Effector memory CD4-positive, alpha-beta T cell (primary cell): ENCODE measurements at regions not wholly inside any gene's neighbourhood (a gene's known extent, or its start where the extent isn't known, plus 50 kb on each side); places are given as distances from the start of the nearest gene placed in this dataset.
"Not testable (repeated sequence)": the region's sequence is repeated elsewhere in the genome, so short reads cannot be mapped to it uniquely, and the experiment has no call there.

Experiments
- DNase-seq, 3 donors: peaks; one replicate each; pipeline ENCODE4 v3.0.0-alpha.2; 2020
- H3K27ac ChIP-seq: 2 replicates; pipeline ENCODE4 v1.7.0; 2013; ENCODE audit warnings: mild to moderate bottlenecking, low read length, moderate library complexity; ENCODE audit not compliant: insufficient read depth, poor library complexity, severe bottlenecking
- H3K27me3 ChIP-seq: replicated peaks from 2 replicates; pipeline ENCODE4 v1.7.0; 2013; ENCODE audit warnings: mild to moderate bottlenecking, low read length; ENCODE audit not compliant: insufficient read depth, control insufficient read depth, poor library complexity, severe bottlenecking
- H3K36me3 ChIP-seq: 2 replicates; pipeline ENCODE4 v1.7.0; 2013; ENCODE audit warnings: mild to moderate bottlenecking, low read length, moderate library complexity; ENCODE audit not compliant: control insufficient read depth, insufficient read depth
- H3K4me1 ChIP-seq: 2 replicates; pipeline ENCODE4 v1.7.0; 2013; ENCODE audit warnings: low read length, mild to moderate bottlenecking; ENCODE audit not compliant: control insufficient read depth, insufficient read depth, poor library complexity, severe bottlenecking
- H3K4me3 ChIP-seq: 2 replicates; pipeline ENCODE4 v1.7.0; 2013; ENCODE audit warnings: low read length, low read depth, mild to moderate bottlenecking; ENCODE audit not compliant: insufficient read depth, poor library complexity, severe bottlenecking
- H3K9me3 ChIP-seq: 2 replicates; pipeline ENCODE4 v1.7.0; 2013; ENCODE audit warnings: mild to moderate bottlenecking, low read length, moderate library complexity; ENCODE audit not compliant: control insufficient read depth

DNA sequence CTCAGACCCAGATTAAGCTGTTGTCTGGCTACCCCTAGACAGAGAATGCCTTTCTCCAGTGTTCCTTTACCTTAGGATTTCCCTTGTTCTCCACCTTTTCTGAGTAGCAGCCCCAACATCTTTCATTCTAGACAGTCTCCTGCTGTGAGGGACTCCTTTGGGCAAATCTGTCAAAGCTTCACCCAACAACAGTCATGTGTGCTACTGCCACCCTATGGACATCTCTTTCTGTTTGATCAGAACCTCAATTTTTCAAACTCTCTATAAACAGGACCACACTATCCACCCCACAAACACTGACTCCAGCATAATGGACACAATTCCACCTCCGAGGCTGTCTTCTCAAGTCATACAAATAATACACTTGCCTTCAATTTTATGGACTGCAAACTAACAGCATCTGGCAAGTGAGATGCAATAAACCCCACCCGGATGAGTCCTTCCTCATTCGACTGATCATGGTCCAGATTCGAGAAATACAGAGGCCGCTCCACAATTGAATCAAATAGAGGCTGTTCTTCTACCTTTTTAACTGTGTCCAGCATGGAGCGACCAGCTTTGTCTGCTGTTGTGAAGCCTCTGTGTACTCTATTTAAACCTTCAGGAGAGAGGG is 1253.6 kb downstream of the RPIA start:
- H3K27ac ChIP-seq, H3K4me1 ChIP-seq, DNase-seq, H3K36me3 ChIP-seq, H3K27me3 ChIP-seq, H3K4me3 ChIP-seq, H3K9me3 ChIP-seq: not testable (repeated sequence)

DNA sequence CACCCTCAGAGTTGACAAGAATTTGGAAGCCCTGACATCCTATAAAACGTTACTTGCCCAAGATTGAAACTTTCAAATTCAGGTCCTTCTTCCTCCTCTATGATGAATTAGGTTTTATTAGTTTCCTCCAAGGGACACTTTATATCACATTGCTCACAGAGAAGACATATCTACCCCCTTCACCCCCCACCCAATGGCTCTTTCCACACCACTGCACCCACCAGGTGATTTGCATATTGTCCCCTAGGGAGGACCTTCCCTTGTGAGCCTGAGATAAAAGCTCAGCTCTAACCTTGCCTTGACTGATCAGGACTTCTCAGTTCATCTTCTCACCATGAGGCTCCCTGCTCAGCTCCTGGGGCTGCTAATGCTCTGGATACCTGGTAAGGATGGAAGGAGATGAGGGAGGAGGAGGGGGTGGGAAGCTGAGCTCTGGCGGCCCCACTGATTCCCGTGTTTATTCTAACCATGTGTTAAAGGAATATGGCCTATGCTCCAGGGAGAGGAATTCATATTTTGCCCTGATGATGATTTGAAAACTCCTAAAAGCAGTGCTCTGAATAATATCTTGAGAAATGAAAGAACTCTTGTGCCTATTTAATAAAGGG is 1255.8 kb downstream of the RPIA start:
- not testable (repeated sequence) for H3K36me3 ChIP-seq, DNase-seq, H3K27me3 ChIP-seq, H3K4me1 ChIP-seq, H3K27ac ChIP-seq, H3K4me3 ChIP-seq, H3K9me3 ChIP-seq

DNA sequence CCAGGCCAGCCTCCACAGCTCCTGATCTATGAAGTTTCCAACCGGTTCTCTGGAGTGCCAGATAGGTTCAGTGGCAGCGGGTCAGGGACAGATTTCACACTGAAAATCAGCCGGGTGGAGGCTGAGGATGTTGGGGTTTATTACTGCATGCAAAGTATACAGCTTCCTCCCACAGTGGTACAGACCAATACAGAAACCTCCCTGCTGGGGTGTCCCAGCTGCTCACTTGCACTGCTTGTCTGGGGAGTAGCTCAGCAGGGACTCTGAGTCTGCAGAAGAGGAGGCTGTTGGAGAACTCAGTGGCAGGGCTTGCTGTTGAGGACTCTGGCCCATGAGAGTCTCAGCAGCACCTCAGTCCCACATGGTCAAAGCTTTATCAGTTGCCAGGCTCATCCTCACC is 1256.6 kb downstream of the RPIA start:
- H3K27ac ChIP-seq, H3K4me3 ChIP-seq, H3K36me3 ChIP-seq, H3K27me3 ChIP-seq, H3K9me3 ChIP-seq, H3K4me1 ChIP-seq, DNase-seq: not testable (repeated sequence)

DNA sequence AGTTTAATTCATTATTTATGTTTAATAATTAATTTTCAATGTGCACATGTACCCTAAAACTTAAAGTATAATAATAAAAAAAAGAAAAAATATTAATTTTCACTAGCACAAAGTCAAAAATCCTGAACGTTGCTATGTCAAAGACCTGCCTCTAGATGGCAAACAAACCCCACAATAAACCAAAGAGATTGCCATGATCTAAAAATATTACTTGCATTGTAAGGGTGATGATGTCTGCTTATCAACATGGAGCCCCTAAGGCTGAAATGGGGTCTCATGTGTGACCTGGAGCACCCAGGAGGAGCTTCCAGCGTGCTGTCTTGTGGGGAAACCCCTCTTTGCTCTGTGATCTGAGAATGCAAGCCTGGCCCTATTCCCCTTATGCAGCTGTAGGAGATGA is 1259.3 kb downstream of the RPIA start:
- not testable (repeated sequence) for H3K36me3 ChIP-seq, H3K4me3 ChIP-seq, H3K4me1 ChIP-seq, H3K27me3 ChIP-seq, DNase-seq, H3K9me3 ChIP-seq, H3K27ac ChIP-seq

DNA sequence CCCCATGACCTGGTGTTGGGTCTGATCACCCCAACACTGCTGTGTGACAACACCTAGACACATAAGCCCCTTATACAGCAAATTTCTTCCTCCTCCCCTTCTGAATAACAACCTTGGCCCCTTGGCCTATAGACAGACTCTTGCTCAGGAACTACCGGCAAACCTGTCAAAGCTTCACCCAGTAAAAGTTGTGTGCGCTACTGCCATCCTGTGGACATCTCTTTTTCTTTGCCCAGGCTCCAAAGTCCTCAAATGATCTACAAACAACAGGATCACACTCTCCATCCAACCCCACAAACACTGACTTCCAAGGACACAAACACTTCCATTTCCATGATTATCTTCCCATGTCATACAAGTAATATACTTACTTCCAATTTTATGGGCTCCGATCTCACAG is 1265.8 kb downstream of the RPIA start:
- H3K27ac ChIP-seq, H3K4me1 ChIP-seq, DNase-seq, H3K4me3 ChIP-seq, H3K9me3 ChIP-seq, H3K36me3 ChIP-seq, H3K27me3 ChIP-seq: not testable (repeated sequence)

DNA sequence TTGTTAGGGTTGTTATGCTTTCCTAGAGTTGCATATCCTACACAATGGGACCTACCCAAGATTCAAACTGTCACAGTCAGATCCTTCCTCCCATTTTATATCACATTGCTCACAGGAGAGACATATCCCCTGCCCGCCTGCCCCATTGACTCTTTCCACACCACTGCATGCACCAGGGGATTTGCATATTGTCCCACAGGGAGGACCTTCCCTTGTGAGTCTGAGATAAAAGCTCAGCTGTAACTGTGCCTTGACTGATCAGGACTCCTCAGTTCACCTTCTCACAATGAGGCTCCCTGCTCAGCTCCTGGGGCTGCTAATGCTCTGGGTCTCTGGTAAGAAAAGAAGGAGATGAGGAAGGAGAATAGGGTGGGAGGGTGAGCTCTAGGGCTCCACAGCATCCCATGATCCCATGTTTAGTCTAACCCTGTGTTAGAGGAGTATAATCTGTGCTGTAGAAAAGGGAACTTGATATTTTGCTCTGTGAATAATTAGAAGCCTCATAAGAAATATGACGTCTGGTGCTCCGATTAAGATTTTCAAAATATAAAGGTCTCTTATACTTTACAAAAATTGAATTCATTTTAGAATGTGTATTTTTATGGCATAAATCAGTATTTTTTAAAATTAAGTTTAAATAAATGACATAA is 1268.4 kb downstream of the RPIA start:
- H3K27ac ChIP-seq, H3K27me3 ChIP-seq, H3K36me3 ChIP-seq, H3K4me1 ChIP-seq, H3K4me3 ChIP-seq, DNase-seq, H3K9me3 ChIP-seq: not testable (repeated sequence)

DNA sequence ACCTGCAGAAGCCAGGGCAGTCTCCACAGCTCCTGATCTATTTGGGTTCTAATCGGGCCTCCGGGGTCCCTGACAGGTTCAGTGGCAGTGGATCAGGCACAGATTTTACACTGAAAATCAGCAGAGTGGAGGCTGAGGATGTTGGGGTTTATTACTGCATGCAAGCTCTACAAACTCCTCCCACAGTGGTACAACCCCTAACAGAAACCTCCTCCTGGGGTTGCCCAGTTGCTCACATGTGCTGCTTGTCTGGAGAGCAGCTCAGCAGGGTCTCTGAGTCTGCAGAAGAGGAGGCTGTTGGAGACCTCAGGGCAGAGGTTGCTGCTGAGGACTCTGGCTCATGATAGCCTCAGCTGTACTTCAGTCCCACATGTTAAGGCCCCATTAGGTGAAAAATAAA is 1269.1 kb downstream of the RPIA start:
- H3K27ac ChIP-seq, H3K4me3 ChIP-seq, H3K4me1 ChIP-seq, DNase-seq, H3K36me3 ChIP-seq, H3K9me3 ChIP-seq, H3K27me3 ChIP-seq: not testable (repeated sequence)

DNA sequence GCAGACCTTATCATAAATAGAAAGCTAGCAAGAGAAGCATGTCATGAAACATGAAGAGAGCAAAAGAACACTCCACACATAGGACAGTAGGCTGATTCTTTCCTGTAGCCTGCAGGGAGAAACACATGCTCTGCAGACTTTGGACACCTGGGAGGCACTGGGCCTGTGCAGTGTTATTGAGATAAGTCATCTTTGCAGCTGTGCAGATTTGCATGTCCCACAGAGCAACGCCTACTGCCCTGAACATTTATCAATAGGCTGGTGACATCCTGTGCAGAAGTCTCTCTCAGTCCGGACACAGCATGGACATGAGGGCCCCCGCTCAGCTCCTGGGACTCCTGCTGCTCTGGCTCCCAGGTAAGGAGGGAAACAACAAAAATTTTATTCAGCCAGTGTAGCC is 1277.1 kb downstream of the RPIA start:
- not testable (repeated sequence) for DNase-seq, H3K4me1 ChIP-seq, H3K9me3 ChIP-seq, H3K36me3 ChIP-seq, H3K27ac ChIP-seq, H3K27me3 ChIP-seq, H3K4me3 ChIP-seq

DNA sequence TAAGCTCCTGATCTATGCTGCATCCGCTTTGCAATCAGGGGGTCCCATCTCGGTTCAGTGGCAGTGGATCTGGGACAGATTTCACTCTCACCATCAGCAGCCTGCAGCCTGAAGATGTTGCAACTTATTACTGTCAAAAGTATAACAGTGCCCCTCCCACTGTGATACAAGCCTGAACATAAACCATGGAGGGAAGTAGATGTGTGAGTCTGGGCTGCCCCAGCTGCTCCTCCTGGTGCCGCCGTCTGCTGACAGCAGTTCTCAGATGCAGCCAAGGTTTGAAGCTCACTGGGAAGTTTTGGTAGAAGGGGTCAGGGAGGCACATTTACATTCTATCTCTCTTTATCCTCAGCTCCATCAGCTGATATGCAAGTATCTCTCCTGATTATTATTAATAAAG is 1277.7 kb downstream of the RPIA start:
- not testable (repeated sequence) for DNase-seq, H3K4me3 ChIP-seq, H3K27me3 ChIP-seq, H3K4me1 ChIP-seq, H3K9me3 ChIP-seq, H3K36me3 ChIP-seq, H3K27ac ChIP-seq

DNA sequence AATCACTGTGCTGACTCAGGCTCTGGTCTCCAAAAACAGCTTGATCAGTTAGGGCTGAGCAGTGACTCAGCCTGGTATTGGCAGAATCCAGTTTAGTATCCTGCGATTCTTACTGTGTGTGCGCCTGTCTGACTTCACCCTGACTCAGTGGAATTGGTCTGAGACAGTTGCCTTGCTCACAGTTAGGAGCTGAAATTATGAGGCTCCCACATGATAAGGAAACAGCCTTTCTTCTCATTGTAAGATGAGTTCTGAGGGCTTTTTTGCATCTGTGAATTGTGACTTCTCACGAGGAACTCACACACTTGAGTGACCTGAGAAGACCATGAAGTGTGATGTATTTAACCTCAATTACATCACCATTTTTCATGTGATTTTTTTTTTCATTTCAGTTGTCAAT is 1282.4 kb downstream of the RPIA start:
- DNase-seq, H3K27ac ChIP-seq, H3K4me3 ChIP-seq, H3K36me3 ChIP-seq, H3K9me3 ChIP-seq, H3K27me3 ChIP-seq, H3K4me1 ChIP-seq: not testable (repeated sequence)
